Endothelial cell of umbilical vein (primary cell): ENCODE measurements at regions not wholly inside any gene's neighbourhood (a gene's known extent, or its start where the extent isn't known, plus 50 kb on each side); places are given as distances from the start of the nearest gene placed in this dataset.

ENCODE experiments used
- BruUV-seq: library from RNA; stranded (reverse); fragments of 400-500 nt; replicated peaks from 2 replicates; lab custom pipeline; 2021; lab: Mats Ljungman, UMichigan
- CTCF ChIA-PET: fragments of 300-600, 350-600 bp; sonication (Branson Sonifier 250); formaldehyde crosslinking; loops from one replicate; lab custom pipeline; 2021; ENCODE audit warnings: antibody characterized with exemption, inconsistent platforms; lab: Charles Lee
- POLR2A ChIA-PET: fragments of 300-600, 350-600 bp; sonication (Branson Sonifier 250); formaldehyde crosslinking; loops from one replicate; lab custom pipeline; 2021; ENCODE audit warnings: antibody characterized with exemption, inconsistent platforms; lab: Charles Lee
- DNase-seq: peaks from one replicate; pipeline ENCODE4 v3.0.0-alpha.2; 2011; ENCODE audit warnings: low read depth, low spot score
- FAIRE-seq: peaks from 2 replicates; lab custom pipeline; 2011; peaks lifted over from hg19 to GRCh38; lab: Jason Lieb, UNC
- H2AFZ ChIP-seq: 2 replicates; pipeline ENCODE4 v1.6.0; 2012; ENCODE audit warnings: low read depth, low read length, control low read depth, inconsistent platforms
- H3K27ac ChIP-seq: 2 replicates; pipeline ENCODE4 v1.5.1; 2011; ENCODE audit warnings: low read depth, mild to moderate bottlenecking, control low read depth, low read length, moderate library complexity; ENCODE audit not compliant: insufficient read depth
- H3K27me3 ChIP-seq, 2 experiments: 2 replicates each; pipeline versions ENCODE4 v1.6.0 to v1.6.1; 2011; ENCODE audit warnings: low read length in 2 of 2, mixed read lengths in 1 of 2; ENCODE audit not compliant: control insufficient read depth in 2 of 2, insufficient read depth in 2 of 2
- H3K36me3 ChIP-seq, 2 experiments: 2 replicates in 1 of 2; 3 replicates in 1 of 2; pipeline ENCODE4 v1.5.1; 2011; ENCODE audit warnings: low read length in 2 of 2, mild to moderate bottlenecking in 1 of 2, moderate library complexity in 1 of 2; ENCODE audit not compliant: control insufficient read depth in 2 of 2, insufficient read depth in 2 of 2; ENCODE audit errors: extremely low read depth in 1 of 2
- H3K4me1 ChIP-seq: 3 replicates; pipeline ENCODE4 v1.5.1; 2011; ENCODE audit warnings: mild to moderate bottlenecking, low read length; ENCODE audit not compliant: control insufficient read depth, insufficient read depth; ENCODE audit errors: extremely low read depth
- H3K4me2 ChIP-seq: 2 replicates; pipeline ENCODE4 v1.6.1; 2011; ENCODE audit warnings: low read length, control low read depth, mixed read lengths; ENCODE audit not compliant: insufficient read depth
- H3K4me3 ChIP-seq, 3 experiments: fragments of 200-600 bp in 1 of 3; sonication (generic), shearing (Covaris generic) in 1 of 3; replicated peaks in 1 of 3; 2 replicates each; pipeline ENCODE4 v1.5.1; 2011 to 2016; ENCODE audit warnings: control low read depth in 3 of 3, low read length in 3 of 3, mild to moderate bottlenecking in 2 of 3, inconsistent platforms in 1 of 3, low read depth in 1 of 3, moderate library complexity in 1 of 3; ENCODE audit not compliant: insufficient read depth in 1 of 3
- H3K79me2 ChIP-seq: 2 replicates; pipeline ENCODE4 v1.6.0; 2012; ENCODE audit warnings: low read length, inconsistent platforms; ENCODE audit not compliant: control insufficient read depth, insufficient read depth
- H3K9ac ChIP-seq: replicated peaks from 2 replicates; pipeline ENCODE3; 2011; ENCODE audit warnings: low read length, control low read depth; ENCODE audit not compliant: insufficient read depth; ENCODE audit errors: extremely low read depth
- H3K9me1 ChIP-seq: replicated peaks from 3 replicates; pipeline ENCODE4 v1.6.0; 2011; ENCODE audit warnings: mild to moderate bottlenecking, low read length; ENCODE audit not compliant: control insufficient read depth, insufficient read depth; ENCODE audit errors: extremely low read depth
- H3K9me3 ChIP-seq: replicated peaks from 2 replicates; pipeline ENCODE4 v1.5.1; 2012; ENCODE audit warnings: low read length, inconsistent platforms; ENCODE audit not compliant: control insufficient read depth, insufficient read depth
- H4K20me1 ChIP-seq: replicated peaks from 2 replicates; pipeline ENCODE3; 2011; ENCODE audit warnings: mild to moderate bottlenecking, low read length; ENCODE audit not compliant: control insufficient read depth, insufficient read depth; ENCODE audit errors: extremely low read depth
- CTCF ChIP-seq, 2 donors: IDR thresholded peaks; 1 replicate in 1 of 2; 2 replicates in 1 of 2; pipeline ENCODE4 v1.5.1; 2011; ENCODE audit warnings: low read length in 2 of 2, mild to moderate bottlenecking in 2 of 2, moderate library complexity in 2 of 2, control low read depth in 1 of 2, inconsistent platforms in 1 of 2, low read depth in 1 of 2; ENCODE audit not compliant: insufficient read depth in 1 of 2; ENCODE audit errors: extremely low read depth in 1 of 2
- EZH2 ChIP-seq: IDR thresholded peaks from 2 replicates; pipeline ENCODE4 v1.6.1; 2012; ENCODE audit warnings: borderline replicate concordance, low read depth, mild to moderate bottlenecking, moderate library complexity, low read length, inconsistent platforms; ENCODE audit not compliant: severe bottlenecking
- FOS ChIP-seq: IDR thresholded peaks from 2 replicates; pipeline ENCODE4 v1.6.1; 2011; ENCODE audit warnings: mild to moderate bottlenecking, low read length, moderate library complexity, borderline replicate concordance; ENCODE audit not compliant: insufficient read depth
- GATA2 ChIP-seq: IDR thresholded peaks from 2 replicates; pipeline ENCODE4 v1.7.0; 2011; ENCODE audit warnings: low read depth, mild to moderate bottlenecking, moderate library complexity, mixed read lengths, low read length; ENCODE audit not compliant: insufficient read length, insufficient read depth
- JUN ChIP-seq: IDR thresholded peaks from 2 replicates; pipeline ENCODE4 v1.6.1; 2011; ENCODE audit warnings: borderline replicate concordance, low read depth; ENCODE audit not compliant: insufficient read length, insufficient read depth
- MAX ChIP-seq: IDR thresholded peaks from 2 replicates; pipeline ENCODE4 v1.6.1; 2011; ENCODE audit not compliant: insufficient read depth, insufficient read length
- MYC ChIP-seq: IDR thresholded peaks from one replicate; pipeline ENCODE4 v1.6.1; 2011; ENCODE audit warnings: mild to moderate bottlenecking, low read depth, low read length
- POLR2A ChIP-seq: IDR thresholded peaks from 2 replicates; pipeline ENCODE4 v1.6.1; 2012; ENCODE audit warnings: low read depth, mild to moderate bottlenecking, control low read depth, low read length
- POLR2AphosphoS5 ChIP-seq: IDR thresholded peaks from 2 replicates; pipeline ENCODE4 v1.6.1; 2012; ENCODE audit warnings: low read depth, mild to moderate bottlenecking, control low read depth, low read length, moderate library complexity; ENCODE audit not compliant: insufficient read depth
- dilution Hi-C: fragments of 300-500 bp; cut with MboI; formaldehyde crosslinking; loops from one replicate; pipeline ENCODE4 v1.15.0; 2019; ENCODE audit warnings: low sequenced_read_pairs; ENCODE audit not compliant: extremely low pct_ligation_motif_present
- intact Hi-C: fragments of 100-400 bp; cut with micrococcal nuclease; formaldehyde crosslinking; loops from one replicate; pipeline ENCODE4 v1.10.0; 2022

GRCh38 chr15:57785039-57785438 is 78.5 kb downstream of the POLR2M start:
- Histone ChIP-seq H3K9me3 (no peaks in the 10 kb centered on the region), H3K9ac (no peak overlapping the region), H2AFZ (no peak overlapping the region), H3K27ac (no peak overlapping the region), H3K9me1 (no peaks in the 10 kb centered on the region), H3K4me2 (no peak overlapping the region), H3K36me3 (no peaks in the 10 kb centered on the region), H3K27me3 (no peaks in the 10 kb centered on the region), H4K20me1 (no peaks in the 10 kb centered on the region), H3K4me3 (no peak overlapping the region), H3K79me2 (no peaks in the 10 kb centered on the region), H3K4me1 (peaks cover 16% of the 10 kb centered on the region)
- ChIA-PET POLR2A (no interaction called here), CTCF (interaction anchor here (1.2 to 1.5 kb wide), 3 partner anchors 32 to 53 kb away, joined by 3 to 7 read pairs (median 4); no protein-coding TSS in a partner anchor)
- dilution Hi-C loops (no loop called here), intact Hi-C loops (loop anchor here (5.0 kb wide), 1 partner anchor 42 kb away; no protein-coding TSS in a partner anchor)
- DNase-seq: no peak
- no peak for TF ChIP-seq GATA2
- no TSS peak for BruUV-seq
- FAIRE-seq: no peak

GRCh38 chr15:57785959-57786358 is 79.4 kb downstream of the POLR2M start:
- Histone ChIP-seq H3K79me2 (no peaks in the 10 kb centered on the region), H2AFZ (no peak overlapping the region), H3K9me1 (no peaks in the 10 kb centered on the region), H4K20me1 (no peaks in the 10 kb centered on the region), H3K36me3 (no peaks in the 10 kb centered on the region), H3K4me1 (peaks cover 16% of the 10 kb centered on the region), H3K9ac (no peak overlapping the region), H3K9me3 (no peaks in the 10 kb centered on the region), H3K4me3 (no peak overlapping the region), H3K27ac (no peak overlapping the region), H3K4me2 (no peak overlapping the region), H3K27me3 (no peaks in the 10 kb centered on the region)
- dilution Hi-C loops: no loop called here
- POLR2A ChIA-PET: interaction anchor here (0.6 kb wide), 1 partner anchor 975 kb away, joined by 5 read pairs; no protein-coding TSS in a partner anchor
- TF ChIP-seq CTCF (IDR thresholded peaks at IDR 0.05; ENCODE audit: extremely low read depth in 1 of 2, insufficient read depth in 1 of 2, low read depth in 1 of 2, low read length in 2 of 2) (no peak), FOS (no peak), GATA2 (no peak), POLR2AphosphoS5 (no peak), EZH2 (no peak), MYC (no peak), MAX (no peak), JUN (no peak), POLR2A (no peak)
- FAIRE-seq: no peak
- intact Hi-C loops: loop anchor here (5.0 kb wide), 1 partner anchor 41 kb away; no protein-coding TSS in a partner anchor
- no peak for DNase-seq
- no TSS peak for BruUV-seq
- CTCF ChIA-PET: interaction anchor here (0.7 to 1.5 kb wide), 4 partner anchors 33 to 285 kb away, joined by 3 to 5 read pairs (median 4); no protein-coding TSS in a partner anchor
